C4-2B (cell line): ENCODE measurements at regions not wholly inside any gene's neighbourhood (a gene's known extent, or its start where the extent isn't known, plus 50 kb on each side); places are given as distances from the start of the nearest gene placed in this dataset.

ENCODE experiments used
- H3K27ac ChIP-seq: fragments of 450-650 bp; 2 replicates; pipeline ENCODE4 v1.5.1; 2017
- ZFX ChIP-seq: fragments of 450-650 bp; IDR thresholded peaks from 2 replicates; pipeline ENCODE4 v1.6.1; 2017
- TF ChIP-seq, protein P1 (sequence below): fragments of 450-650 bp; conservative IDR thresholded peaks from 2 replicates; pipeline ENCODE4 v1.5.1; 2017; ENCODE audit warnings: mild to moderate bottlenecking

DNA sequence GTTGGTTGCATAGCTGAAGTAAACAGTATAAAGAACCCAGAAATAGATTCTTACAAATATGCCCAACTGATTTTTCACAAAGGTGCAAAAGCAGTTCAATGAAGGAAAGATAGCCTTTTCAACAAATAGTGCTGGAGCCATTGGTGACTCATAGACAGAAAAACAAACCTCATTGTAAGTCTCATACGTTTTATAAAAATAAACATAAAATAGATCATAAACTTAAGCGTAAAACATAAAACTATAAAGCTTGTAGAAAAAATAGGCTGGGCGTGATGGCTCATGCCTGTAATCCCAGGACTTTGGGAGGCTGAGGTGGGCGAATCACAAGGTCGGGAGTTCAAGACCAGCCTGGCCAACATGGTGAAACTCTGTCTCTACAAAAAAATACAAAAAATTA lies 318.8 kb upstream of the IGFBP3 start:
- TF ChIP-seq ZFX, result no peak
- TF ChIP-seq, protein P1, sequence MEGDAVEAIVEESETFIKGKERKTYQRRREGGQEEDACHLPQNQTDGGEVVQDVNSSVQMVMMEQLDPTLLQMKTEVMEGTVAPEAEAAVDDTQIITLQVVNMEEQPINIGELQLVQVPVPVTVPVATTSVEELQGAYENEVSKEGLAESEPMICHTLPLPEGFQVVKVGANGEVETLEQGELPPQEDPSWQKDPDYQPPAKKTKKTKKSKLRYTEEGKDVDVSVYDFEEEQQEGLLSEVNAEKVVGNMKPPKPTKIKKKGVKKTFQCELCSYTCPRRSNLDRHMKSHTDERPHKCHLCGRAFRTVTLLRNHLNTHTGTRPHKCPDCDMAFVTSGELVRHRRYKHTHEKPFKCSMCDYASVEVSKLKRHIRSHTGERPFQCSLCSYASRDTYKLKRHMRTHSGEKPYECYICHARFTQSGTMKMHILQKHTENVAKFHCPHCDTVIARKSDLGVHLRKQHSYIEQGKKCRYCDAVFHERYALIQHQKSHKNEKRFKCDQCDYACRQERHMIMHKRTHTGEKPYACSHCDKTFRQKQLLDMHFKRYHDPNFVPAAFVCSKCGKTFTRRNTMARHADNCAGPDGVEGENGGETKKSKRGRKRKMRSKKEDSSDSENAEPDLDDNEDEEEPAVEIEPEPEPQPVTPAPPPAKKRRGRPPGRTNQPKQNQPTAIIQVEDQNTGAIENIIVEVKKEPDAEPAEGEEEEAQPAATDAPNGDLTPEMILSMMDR, result no peak
- H3K27ac ChIP-seq, result no peak overlapping the region

DNA sequence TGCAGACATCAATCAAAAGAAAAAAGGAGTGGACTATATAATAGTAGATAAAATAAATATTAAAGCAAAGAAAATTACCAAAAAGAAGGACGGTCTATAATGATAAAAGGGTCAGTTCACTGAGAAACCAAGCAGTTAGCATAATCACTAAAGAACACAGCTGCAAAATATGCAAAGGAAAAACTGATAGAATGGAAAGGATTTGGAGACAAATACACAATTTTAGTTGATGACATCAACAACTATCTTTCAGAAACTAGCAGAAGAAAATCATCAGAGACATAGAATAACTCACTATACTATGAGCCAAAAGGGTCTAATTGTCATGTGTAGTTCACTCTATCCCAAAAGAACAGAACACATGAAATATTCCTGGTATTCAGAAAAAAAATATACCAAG lies 316.4 kb upstream of the IGFBP3 start:
- H3K27ac ChIP-seq, result no peak overlapping the region
- TF ChIP-seq, protein P1, result no peak
- TF ChIP-seq ZFX, result no peak

DNA sequence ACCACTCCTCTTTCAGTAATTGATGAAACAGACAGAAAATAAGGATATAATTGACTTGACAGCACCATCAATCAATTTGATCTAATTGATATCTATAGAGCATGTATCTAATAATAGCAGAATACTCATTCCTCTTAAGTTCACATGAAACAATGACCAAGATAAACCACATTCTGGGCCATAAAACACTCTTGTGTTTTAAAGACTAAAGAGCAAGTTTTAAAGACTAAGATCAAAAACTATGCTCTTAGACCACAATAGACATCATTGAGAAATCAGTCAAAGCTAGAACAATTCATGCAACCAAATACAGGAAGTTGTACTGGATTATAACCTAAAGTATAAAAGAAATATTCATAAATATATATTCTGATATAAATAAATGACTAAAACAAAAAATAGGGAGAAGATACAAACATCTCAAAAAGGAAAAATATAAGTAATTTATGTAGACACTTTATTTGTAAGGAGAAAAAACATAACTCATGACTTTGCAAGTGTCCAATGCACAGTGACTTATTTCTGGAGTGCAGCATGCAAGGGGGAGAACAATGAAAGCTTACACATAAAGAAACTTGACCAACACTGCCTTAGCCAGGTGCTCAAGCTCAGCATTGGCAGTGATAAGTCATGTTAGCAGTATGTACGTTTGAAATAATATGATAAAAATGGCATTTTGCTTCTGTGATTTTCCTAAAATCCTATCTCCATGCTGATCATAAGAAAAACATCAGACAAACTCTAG lies 312.7 kb upstream of the IGFBP3 start:
- TF ChIP-seq, protein P1, result no peak
- TF ChIP-seq ZFX, result no peak
- H3K27ac ChIP-seq, result no peak overlapping the region

DNA sequence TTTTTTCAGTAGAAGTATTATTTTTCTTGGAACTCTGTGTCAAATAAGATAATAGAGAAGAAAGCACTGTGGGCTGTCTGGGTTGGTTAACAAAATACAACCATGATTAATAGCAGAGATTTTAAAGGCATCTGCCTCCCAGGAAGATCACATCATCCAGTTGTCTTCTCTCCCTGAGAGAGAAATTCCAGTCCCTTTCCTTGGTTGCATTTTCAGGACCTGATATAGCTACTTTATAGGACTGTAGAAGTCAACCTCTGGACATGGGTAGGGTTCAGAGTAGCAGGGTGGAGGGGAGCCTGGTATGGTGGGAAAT lies 309.9 kb upstream of the IGFBP3 start:
- H3K27ac ChIP-seq, result no peak overlapping the region
- TF ChIP-seq, protein P1, result no peak
- no peak for TF ChIP-seq ZFX

DNA sequence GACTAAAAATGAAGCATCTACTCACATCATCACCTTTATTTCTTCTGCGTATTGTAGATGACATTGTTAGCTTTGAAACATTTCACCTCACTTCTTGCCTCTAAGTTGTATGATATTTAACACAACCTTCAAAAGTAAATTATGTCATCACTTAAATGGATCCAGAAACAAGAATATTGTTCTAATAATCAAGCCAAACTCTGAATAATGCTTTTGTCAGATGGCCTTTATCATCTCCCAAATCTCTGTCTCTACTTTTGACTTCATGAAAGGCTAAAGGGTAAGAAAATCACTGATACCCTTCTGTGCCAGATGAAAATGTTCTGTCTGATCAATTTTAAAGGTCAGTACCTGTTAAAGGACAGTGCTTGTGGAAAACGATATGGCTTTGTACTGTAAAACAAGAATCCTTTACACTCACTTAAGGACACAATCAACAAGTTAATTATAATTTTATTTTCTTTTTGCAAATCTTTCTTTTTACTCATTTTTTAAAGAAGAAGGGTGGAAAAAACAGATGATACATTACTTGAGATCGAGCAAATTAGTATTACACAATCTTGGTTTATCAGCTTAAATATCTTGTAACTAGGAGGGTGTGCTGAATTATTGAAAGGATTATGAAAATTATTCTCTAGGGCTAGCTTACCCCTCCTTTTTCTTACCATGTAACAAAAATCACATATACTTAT lies 309.4 kb upstream of the IGFBP3 start:
- TF ChIP-seq, protein P1, result no peak
- no peak for TF ChIP-seq ZFX
- H3K27ac ChIP-seq, result no peak overlapping the region

DNA sequence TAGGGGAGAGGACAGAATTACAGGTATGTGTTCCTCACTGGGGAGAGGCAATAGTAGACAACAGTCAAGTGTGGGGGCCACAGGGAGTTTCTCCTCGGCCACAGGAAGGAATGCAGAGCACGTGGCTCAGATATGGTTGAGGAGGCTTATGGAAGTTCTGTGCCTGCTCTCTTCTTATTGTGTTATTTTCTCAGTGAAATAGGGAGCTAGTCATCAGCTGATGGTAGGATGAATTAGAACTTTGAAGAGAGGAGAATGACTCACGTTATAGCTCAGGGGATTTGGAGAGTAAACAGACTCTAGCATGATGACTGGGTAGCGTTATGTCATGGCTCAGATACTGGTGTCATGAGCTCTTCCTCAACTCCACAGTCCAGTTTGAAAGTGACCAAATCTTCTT lies 308.3 kb upstream of the IGFBP3 start:
- no peak overlapping the region for H3K27ac ChIP-seq
- no peak for TF ChIP-seq ZFX

DNA sequence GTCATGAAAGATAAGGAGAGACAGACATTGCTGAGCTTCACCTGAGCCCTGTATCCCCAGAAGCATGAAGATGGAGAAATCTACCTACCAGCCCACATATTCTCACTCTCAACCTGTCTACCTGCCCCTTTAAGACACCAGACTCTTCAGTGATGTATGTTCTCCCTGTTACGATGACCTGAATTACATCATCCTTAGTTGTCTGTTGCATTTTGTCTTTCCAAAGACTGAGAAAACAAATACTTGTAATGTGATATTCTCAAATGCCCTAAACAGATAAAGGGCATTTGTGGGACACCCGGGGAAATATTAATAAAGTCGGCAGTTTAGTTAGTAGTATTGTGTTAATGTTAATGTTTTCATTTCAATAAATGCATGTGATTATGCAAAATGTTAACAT lies 305.8 kb upstream of the IGFBP3 start:
- no peak overlapping the region for H3K27ac ChIP-seq
- TF ChIP-seq ZFX, result no peak
- TF ChIP-seq, protein P1, result no peak

DNA sequence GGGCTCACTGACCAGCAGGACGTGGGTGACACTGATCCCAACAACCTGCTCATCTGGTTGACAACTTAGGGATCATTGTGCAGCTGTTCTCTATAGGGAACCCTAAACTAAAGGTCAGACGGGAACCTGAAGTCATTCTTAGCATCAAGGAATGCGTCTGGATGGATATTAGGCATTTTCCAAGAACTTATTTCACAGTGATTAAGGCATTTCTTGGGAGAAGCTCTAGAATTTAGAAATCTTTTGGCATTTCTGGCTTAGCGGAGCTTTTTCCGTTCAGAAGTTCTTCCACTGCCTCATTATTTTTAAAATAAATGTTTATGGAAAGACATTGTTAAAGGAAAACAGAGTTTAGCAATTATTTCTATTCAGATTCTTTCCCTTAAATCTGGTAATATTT lies 303.3 kb upstream of the IGFBP3 start:
- TF ChIP-seq, protein P1, result no peak
- no peak for TF ChIP-seq ZFX
- no peak overlapping the region for H3K27ac ChIP-seq
